Inflammatory macrophage (primary cell): ENCODE measurements at regions not wholly inside any gene's neighbourhood (a gene's known extent, or its start where the extent isn't known, plus 50 kb on each side); places are given as distances from the start of the nearest gene placed in this dataset.

Experiments
- DNase-seq, 2 donors: peaks; one replicate each; pipeline ENCODE4 v3.0.0-alpha.2; 2020 to 2022

DNA sequence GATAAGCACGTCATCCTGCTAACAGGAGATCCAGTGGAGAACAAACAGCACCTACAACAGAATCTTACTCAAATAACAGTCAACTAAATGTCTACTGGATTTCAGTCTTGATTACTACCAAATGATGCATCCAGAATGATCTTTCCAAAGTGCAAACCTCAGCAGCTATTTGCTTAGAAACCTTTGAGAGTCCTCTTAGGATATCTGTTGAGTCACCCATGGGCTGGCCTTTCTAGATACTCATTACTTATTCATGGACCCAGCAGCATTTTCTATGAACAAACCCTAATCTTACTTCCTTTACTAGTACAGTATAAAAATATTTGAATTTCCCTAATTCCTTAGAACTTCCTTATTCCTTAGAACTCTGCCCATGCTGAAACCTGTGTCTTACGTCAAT lies 118.5 kb upstream of the PABPC4L start:
- DNase-seq: no peak

DNA sequence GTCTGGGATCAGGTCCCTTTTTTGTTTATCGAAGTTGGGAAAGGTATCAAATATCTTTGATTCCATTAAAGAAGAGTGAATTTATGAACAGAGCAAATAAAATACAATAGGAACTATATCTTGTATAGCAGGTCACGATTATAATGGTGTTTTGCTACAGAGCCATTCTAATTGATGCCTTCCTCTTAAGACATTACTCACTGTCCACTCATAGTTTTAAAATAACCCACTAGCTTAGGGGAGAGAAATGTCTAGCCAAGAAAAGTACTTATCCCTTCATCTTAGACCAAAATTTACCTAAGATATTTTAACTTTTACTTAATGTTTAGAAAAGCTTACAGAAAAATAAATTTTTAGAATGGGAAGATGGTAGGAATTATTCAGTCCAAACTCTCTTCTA lies 112.0 kb upstream of the PABPC4L start:
- DNase-seq: no peak

DNA sequence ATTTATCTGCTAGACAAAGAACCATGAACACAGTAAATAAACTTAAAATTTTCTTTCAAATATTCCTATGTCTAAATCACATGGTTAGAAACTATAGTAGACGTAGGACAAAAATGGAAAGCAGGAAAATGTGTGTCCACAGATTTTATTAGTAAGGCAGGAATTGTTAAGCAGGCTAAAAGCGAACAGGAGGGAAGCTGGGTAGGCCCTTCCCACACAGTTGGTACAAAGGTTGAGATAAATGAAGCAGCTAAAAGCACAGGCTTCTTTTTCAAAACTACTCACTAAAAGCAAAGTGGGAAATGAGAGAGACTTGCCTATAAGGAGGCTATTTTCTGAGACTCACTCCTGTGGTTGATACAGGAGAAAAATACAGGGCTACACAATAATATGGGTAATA lies 108.1 kb upstream of the PABPC4L start:
- no peak for DNase-seq

DNA sequence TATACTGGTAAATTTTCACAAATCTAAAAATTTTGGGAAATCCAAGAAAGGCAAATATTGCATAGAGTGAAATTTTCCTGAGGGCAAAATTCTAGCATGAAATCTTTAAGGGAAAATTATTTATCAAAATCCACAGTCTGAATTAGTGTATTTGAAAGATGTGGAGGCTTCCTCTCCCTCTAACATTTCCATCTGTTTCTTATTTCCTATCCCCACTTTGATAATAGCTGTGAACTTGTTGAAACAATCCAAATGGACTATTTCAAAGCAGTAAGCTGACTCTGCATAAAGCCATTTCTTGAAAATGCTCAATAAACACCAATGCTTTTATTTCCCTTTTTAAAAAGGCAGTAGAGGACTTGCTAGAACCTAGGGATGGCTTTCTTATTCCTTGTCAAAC lies 107.3 kb upstream of the PABPC4L start:
- no peak for DNase-seq

DNA sequence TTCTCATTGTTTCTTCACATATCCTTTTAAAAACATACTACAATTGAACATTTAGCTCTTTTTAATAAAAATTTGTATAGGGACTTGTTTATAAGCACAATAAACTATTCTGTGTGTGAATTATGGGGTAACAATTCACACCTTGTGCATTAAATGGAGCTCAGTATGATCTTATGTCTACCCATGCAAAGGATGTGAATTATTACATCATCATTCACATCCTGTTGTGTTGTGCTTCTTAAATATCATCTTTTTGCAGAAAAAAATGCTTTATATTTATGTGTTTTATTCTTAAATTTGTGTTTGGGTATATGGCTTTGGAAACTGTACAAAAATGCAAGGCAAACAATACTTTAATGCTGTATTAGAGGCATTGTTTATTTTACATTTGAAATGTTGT lies 96.7 kb upstream of the PABPC4L start:
- no peak for DNase-seq

DNA sequence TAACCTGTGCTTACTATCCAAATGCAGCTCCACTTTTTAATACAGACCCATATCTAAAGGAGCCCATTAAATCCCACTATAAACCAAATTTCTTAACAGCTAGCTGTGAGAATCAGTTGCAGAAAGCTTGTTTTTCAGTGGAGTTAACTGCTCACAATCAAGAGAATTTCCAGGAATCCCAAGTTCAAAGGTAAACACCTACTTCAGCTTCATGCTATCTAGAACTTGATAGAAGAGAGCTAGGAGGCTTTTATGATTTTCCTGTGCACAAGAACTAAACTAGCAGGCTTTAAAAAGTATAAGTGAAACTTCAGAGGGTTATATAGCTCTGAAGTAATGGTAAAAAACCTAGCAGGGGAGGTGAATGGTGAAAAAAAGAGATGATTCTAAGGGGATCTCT lies 96.2 kb upstream of the PABPC4L start:
- DNase-seq: no peak

DNA sequence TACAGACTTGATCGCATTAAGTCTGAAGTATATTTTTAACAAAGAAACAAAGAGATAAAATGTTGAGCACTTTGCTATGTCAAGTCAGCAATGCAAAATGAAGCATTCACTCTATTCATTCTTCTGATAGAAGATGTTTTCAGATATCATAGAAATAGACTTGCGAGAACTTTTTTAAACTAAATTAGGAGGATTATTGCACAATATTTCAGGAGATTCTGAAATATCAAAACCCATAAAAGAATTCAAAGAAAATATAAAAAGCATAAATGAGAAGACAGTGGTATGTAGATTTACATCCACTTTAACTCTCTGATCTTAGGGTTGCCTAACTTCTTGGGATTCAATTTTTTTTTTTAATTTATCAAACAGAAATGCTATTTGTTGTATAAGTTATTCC lies 81.1 kb upstream of the PABPC4L start:
- no peak for DNase-seq

DNA sequence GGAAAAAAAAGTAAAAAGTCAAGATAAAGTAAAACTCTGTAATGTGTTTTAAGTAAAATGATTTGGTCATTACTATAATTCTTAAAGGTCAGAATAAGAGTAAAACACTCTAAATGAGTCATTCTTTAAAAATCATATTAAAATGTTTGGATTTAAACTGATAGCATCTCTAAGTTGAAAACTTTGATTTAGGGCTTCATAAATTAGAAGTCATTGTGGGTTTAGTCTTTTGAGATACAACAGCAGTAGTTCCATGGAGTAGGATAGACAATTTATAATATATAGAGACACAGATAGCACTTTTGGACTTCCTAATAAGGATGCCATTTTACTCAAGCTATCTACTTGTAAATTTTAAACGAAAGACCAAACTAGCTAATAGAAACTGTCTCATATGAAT lies 77.1 kb upstream of the PABPC4L start:
- no peak for DNase-seq

DNA sequence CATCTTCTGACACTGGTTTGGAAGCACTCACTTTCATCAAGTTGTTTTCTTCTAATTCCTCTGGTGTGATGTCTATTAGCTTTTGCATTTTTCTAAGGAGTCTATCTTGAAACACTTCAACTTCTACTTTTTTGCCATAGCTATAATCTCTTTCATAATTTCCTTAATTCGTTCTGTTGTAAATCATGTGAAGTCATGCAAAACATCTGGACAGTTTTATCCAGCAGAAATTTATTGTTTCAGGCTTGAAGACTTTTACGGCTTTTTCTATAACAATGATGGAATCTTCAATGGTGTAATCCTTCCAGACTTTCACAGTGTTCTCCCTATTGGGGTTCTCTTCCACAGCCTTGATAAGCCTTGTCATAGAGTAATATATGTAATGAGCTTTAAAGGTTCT lies 74.9 kb upstream of the PABPC4L start:
- DNase-seq: no peak

DNA sequence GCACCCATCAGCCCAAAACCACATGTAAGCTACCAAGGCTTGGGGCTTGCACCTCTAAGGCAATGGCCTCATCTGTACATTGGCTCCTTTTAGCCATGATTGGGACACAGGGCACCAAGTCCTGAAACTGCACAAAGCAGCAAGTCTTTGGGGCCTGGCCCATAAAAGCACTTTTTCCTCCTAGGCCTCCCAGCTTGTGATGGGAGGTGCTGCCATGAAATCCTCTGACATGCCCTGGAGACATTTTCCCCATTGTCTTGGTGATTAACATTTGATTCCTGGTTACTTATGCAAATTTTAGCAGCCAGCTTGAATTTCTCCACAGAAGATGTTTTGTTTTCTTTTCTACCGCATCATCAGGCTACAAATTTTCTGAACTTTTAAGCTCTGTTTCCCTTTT lies 58.5 kb upstream of the PABPC4L start:
- no peak for DNase-seq
